GM12874 (cell line): ENCODE measurements at regions not wholly inside any gene's neighbourhood (a gene's known extent, or its start where the extent isn't known, plus 50 kb on each side); places are given as distances from the start of the nearest gene placed in this dataset.

Experiments
- TF ChIP-seq, protein P1 (sequence below): IDR thresholded peaks from 2 replicates; pipeline ENCODE4 v1.5.1; 2011; ENCODE audit warnings: low read depth, mild to moderate bottlenecking, control low read depth, low read length, moderate library complexity; ENCODE audit not compliant: insufficient read depth

DNA sequence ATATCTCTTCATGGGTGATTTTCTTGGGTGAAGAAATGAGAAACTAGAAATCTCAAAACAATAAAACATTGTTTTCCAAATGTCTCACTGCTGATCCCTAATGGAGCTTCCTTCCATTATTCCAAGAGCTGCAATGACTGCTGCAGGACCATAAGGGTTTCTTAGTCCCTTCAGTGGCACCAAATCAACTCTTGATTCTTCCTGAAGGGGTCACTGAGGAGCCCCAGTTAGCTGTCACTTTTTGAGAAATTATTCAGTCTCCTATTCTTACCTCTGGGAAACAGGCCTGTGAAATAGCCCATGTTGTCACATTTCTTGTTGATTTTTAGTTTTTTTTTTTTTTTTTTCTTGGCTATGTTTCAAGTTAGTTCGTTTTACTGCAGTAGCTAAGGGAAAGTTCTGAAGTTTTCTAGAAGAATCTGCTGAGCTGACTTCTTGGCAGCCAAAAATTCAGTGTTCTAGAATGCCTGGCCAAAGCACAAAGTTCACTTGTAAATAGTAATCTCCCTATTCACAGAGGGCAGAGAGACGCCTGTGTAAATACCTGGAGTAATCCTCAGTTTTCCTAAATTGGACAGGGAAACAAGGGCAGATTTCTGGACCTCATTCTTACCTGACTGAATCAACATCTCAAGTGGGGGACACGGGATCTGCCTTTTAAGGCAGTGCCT lies 480.0 kb downstream of the RIT2 start:
- TF ChIP-seq, protein P1, sequence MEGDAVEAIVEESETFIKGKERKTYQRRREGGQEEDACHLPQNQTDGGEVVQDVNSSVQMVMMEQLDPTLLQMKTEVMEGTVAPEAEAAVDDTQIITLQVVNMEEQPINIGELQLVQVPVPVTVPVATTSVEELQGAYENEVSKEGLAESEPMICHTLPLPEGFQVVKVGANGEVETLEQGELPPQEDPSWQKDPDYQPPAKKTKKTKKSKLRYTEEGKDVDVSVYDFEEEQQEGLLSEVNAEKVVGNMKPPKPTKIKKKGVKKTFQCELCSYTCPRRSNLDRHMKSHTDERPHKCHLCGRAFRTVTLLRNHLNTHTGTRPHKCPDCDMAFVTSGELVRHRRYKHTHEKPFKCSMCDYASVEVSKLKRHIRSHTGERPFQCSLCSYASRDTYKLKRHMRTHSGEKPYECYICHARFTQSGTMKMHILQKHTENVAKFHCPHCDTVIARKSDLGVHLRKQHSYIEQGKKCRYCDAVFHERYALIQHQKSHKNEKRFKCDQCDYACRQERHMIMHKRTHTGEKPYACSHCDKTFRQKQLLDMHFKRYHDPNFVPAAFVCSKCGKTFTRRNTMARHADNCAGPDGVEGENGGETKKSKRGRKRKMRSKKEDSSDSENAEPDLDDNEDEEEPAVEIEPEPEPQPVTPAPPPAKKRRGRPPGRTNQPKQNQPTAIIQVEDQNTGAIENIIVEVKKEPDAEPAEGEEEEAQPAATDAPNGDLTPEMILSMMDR: 0 out of 2 replicates have a peak, but pooled peaks have one; percentile 3

DNA sequence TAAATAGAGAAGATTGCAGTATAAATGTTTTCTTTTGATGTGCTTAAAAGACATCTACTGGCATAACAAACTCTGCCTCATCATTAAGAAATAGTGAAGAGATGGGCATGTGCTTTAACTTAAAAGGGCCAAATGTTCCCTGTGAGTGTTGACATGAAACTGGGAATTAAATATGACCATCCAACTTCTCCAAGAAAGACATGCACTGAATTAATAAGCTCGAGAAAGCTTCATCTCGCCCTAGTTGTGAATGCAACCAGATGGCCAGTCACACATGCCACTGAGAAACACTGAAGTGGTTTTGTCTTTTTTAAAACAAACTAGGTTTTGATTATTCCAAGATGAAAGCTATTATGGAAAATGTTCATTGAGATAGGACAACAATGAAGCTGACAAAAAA lies 479.2 kb downstream of the RIT2 start:
- TF ChIP-seq, protein P1: no peak

DNA sequence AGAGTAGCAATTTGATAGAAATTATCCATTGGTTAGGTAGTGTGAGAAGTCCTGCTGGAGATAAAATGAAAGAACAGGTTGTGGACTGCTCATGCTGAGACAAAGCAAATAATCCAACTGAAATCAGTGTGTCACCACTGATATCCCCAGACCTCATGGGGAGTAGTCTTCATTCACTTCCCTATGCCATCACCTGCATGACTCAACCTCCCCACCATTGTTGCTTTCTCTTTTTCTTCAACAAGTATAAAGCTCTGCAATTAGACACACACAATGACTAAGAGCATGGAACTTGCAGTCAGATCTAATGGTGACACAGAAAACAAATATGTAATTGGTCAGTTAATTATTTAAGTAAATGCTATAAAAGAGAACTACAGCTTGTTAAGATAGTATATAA lies 475.3 kb downstream of the RIT2 start:
- TF ChIP-seq, protein P1: no peak

DNA sequence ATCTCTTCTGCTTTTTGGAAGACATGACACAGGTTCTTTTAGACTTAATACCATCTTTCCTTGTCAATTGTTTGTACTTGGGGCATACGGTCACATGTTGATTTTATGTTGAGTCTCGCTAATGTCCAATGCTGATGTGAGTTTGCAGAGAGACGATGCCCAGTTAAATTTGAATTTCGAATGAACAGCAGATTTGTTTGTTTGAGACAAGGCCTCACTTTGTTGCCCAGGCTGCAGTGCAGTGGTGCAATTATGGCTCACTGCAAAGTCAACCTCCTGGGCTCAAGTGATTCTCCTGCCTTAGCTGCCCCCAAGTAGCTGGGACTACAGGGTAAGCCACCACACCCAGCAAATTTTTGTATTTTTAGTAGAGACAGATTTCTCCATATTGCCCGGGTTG lies 473.5 kb downstream of the RIT2 start:
- TF ChIP-seq, protein P1: no peak

DNA sequence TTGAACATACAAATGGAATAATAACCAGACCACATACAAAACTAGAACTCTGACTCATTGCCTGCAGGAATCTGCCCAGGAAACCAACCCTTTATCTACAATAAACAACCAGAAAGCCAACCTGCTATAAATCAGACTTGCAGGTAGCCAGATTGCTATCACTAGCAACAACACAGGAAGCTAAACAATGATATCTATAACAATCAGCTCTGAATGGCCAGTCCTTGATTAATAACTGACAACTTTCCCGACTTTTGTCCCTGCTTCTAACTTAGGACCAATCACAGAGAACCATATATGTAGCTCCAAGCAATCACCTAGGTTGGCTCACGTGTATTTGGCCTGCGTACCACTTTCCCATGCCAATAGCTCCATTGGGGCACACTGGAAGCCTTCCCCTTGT lies 470.8 kb downstream of the RIT2 start:
- TF ChIP-seq, protein P1: no peak

DNA sequence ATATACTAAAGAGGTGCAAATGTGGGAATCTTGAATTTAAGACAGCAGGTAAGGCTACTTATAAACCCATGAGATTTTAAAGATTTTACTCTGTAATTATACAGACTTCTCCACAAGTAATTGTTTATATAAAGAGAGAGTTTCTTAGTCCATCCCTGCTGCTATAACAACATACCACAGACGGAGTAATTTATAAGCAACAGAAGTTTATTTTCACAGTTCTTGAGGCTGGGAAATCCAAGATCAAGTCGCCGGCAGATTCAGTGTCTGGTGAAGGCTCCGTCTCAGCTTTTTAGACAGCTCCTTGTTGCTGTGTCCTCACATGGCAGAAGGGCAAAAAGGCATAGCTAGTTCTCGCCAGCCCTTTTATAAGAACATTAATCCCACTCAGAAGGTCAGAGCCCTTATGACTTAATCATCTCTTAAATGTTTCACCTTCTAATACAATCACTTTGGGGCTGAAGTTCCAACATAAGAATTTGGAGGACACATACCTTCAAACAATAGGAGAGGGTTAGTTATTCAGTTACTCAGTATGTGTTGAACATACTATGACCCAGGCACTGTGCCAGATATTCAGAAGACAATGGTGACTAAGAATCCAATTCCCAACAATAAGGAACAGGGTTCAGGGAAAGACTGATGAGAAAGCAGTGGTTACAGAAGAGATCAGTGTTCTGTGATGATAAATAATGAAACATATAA lies 466.0 kb downstream of the RIT2 start:
- TF ChIP-seq, protein P1: no peak

DNA sequence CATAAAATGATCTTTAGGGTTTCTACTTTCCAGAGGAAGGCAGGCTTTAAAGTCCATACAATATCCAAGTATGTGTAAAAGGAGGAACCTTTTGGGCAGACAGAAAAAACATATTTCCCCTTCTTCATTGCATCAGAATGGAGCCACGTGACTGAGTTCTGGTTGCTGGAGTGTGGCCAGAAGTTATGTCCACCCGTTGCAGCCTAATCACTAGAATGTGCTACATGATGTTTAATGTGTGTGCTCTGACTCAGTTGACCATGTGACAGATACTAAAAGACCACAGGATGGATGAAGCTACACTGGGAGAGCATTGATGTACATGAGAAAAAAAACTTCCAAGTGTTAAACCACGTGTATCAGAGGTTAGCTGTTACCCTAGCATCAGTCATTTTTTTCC lies 460.9 kb downstream of the RIT2 start:
- TF ChIP-seq, protein P1: no peak
